Brain microvascular endothelial cell (primary cell): ENCODE measurements at regions not wholly inside any gene's neighbourhood (a gene's known extent, or its start where the extent isn't known, plus 50 kb on each side); places are given as distances from the start of the nearest gene placed in this dataset.

Experiments used
- DNase-seq: peaks from one replicate; pipeline ENCODE4 v3.0.0-alpha.2; 2020
- H3K27ac ChIP-seq: fragments of 250-450 bp; sonication (Bioruptor Pico); 2 replicates; pipeline ENCODE4 v1.5.1; 2020; ENCODE audit warnings: mild to moderate bottlenecking, moderate library complexity
- H3K27me3 ChIP-seq: fragments of 250-450 bp; sonication (Bioruptor Pico); replicated peaks from 2 replicates; pipeline ENCODE4 v1.5.1; 2020; ENCODE audit warnings: mild to moderate bottlenecking
- H3K36me3 ChIP-seq: fragments of 250-450 bp; sonication (Bioruptor Pico); replicated peaks from 2 replicates; pipeline ENCODE4 v1.5.1; 2020; ENCODE audit warnings: mild to moderate bottlenecking
- H3K4me3 ChIP-seq: 2 replicates; pipeline ENCODE4 v1.5.1; 2011; ENCODE audit warnings: low read depth, mild to moderate bottlenecking, control low read depth, low read length, moderate library complexity
- CTCF ChIP-seq: IDR thresholded peaks from 2 replicates; pipeline ENCODE4 v1.5.1; 2011; ENCODE audit warnings: low read depth, mild to moderate bottlenecking, moderate library complexity, low read length, control low read depth, inconsistent platforms; ENCODE audit errors: missing control alignments
- in situ Hi-C: cut with HindIII; loops from 2 replicates; pipeline ENCODE4 v1.10.0; 2017; ENCODE audit warnings: low sequenced_read_pairs, low pct_ligation_motif_present

GRCh38 chr2:234788381-234788780 lies 163.4 kb upstream of the SH3BP4 start:
- no peaks in the 10 kb centered on the region for H3K27me3 ChIP-seq
- no peak for TF ChIP-seq CTCF
- DNase-seq: no peak
- no peak overlapping the region for H3K27ac ChIP-seq
- in situ Hi-C loops: no loop called here
- H3K36me3 ChIP-seq: no peaks in the 10 kb centered on the region
- H3K4me3 ChIP-seq: no peak overlapping the region

GRCh38 chr2:234787114-234787513 lies 164.7 kb upstream of the SH3BP4 start:
- H3K4me3 ChIP-seq: no peak overlapping the region
- in situ Hi-C loops: no loop called here
- H3K27me3 ChIP-seq: no peaks in the 10 kb centered on the region
- no peak overlapping the region for H3K27ac ChIP-seq
- no peaks in the 10 kb centered on the region for H3K36me3 ChIP-seq
- TF ChIP-seq CTCF: no peak
- no peak for DNase-seq

GRCh38 chr2:234773764-234774409 lies 177.9 kb upstream of the SH3BP4 start:
- in situ Hi-C loops: no loop called here
- no peak for TF ChIP-seq CTCF

GRCh38 chr2:234773129-234773528 lies 178.7 kb upstream of the SH3BP4 start:
- no peak overlapping the region for H3K4me3 ChIP-seq
- no peak for DNase-seq
- TF ChIP-seq CTCF: no peak
- H3K27me3 ChIP-seq: no peaks in the 10 kb centered on the region
- no peak overlapping the region for H3K27ac ChIP-seq
- H3K36me3 ChIP-seq: no peaks in the 10 kb centered on the region
- in situ Hi-C loops: no loop called here

More at GRCh38 chr2:234773764-234774409, 177.9 kb upstream of the SH3BP4 start:
- no peaks in the 10 kb centered on the region for H3K27me3 ChIP-seq
- H3K36me3 ChIP-seq: no peaks in the 10 kb centered on the region
- DNase-seq: no peak
- H3K27ac ChIP-seq: no peak overlapping the region
- no peak overlapping the region for H3K4me3 ChIP-seq

- DNase-seq: no peak
- TF ChIP-seq CTCF: no peak
- H3K27me3 ChIP-seq: no peaks in the 10 kb centered on the region
- in situ Hi-C loops: no loop called here
- H3K36me3 ChIP-seq: no peaks in the 10 kb centered on the region
- no peak overlapping the region for H3K27ac ChIP-seq
- no peak overlapping the region for H3K4me3 ChIP-seq
Measured at GRCh38 chr2:234772733-234773060, 179.1 kb upstream of the SH3BP4 start.
